RWPE1 (cell line): ENCODE measurements at regions not wholly inside any gene's neighbourhood (a gene's known extent, or its start where the extent isn't known, plus 50 kb on each side); places are given as distances from the start of the nearest gene placed in this dataset.
A peak's percentile ranks its signal among the peaks of the same experiment; 100 is the strongest.

Source experiments
- CTCF ChIA-PET: fragments of 350-600 bp; sonication (Branson Sonifier 250); formaldehyde crosslinking; extraction: SDS; loops from one replicate; lab custom pipeline; 2021; lab: Yijun Ruan, JAX
- POLR2A ChIA-PET: fragments of 400-600 bp; formaldehyde crosslinking; extraction: SDS; loops from one replicate; lab custom pipeline; 2020; ENCODE audit warnings: antibody characterized with exemption; ENCODE audit not compliant: low non-redundant PET; lab: Yijun Ruan, JAX
- DNase-seq: peaks from one replicate; pipeline ENCODE4 v3.0.0; 2012; ENCODE audit warnings: low spot score
- H3K27ac ChIP-seq: fragments of 450-650 bp; 2 replicates; pipeline ENCODE4 v1.5.1; 2017
- TF ChIP-seq, protein P1 (sequence below): fragments of 450-650 bp; conservative IDR thresholded peaks from 2 replicates; pipeline ENCODE4 v1.5.1; 2017; ENCODE audit warnings: low read depth, mild to moderate bottlenecking

DNA sequence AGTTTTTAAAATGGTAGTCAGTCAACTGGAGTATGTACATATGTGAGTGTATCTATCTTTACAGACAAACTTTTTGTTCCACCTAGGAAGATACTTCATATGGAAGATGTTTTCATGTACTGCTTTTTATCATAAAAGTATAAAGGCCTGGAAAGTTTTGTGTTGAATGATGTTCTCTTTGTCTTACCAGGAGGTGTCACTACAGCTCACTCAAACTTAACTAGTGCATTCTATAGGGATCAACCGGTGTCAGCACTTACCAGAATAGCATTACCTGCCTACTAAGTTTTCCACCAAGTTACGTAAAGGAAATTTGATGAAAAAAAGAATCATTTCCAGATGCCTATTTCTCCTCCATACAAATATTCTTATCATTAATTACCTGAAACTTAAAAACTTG is 522.6 kb upstream of the SEMA6D start:
- peak; percentile 17 for DNase-seq
- CTCF ChIA-PET: interaction anchor here (0.6 to 4.2 kb wide), 4 partner anchors 182 to 890 kb away, joined by 3 to 29 read pairs (median 8); no protein-coding TSS in a partner anchor
- TF ChIP-seq, protein P1, sequence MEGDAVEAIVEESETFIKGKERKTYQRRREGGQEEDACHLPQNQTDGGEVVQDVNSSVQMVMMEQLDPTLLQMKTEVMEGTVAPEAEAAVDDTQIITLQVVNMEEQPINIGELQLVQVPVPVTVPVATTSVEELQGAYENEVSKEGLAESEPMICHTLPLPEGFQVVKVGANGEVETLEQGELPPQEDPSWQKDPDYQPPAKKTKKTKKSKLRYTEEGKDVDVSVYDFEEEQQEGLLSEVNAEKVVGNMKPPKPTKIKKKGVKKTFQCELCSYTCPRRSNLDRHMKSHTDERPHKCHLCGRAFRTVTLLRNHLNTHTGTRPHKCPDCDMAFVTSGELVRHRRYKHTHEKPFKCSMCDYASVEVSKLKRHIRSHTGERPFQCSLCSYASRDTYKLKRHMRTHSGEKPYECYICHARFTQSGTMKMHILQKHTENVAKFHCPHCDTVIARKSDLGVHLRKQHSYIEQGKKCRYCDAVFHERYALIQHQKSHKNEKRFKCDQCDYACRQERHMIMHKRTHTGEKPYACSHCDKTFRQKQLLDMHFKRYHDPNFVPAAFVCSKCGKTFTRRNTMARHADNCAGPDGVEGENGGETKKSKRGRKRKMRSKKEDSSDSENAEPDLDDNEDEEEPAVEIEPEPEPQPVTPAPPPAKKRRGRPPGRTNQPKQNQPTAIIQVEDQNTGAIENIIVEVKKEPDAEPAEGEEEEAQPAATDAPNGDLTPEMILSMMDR: peak; percentile 29; the same call in 1 of the 2 replicates
- POLR2A ChIA-PET: no interaction called here
- H3K27ac ChIP-seq: no peak overlapping the region

DNA sequence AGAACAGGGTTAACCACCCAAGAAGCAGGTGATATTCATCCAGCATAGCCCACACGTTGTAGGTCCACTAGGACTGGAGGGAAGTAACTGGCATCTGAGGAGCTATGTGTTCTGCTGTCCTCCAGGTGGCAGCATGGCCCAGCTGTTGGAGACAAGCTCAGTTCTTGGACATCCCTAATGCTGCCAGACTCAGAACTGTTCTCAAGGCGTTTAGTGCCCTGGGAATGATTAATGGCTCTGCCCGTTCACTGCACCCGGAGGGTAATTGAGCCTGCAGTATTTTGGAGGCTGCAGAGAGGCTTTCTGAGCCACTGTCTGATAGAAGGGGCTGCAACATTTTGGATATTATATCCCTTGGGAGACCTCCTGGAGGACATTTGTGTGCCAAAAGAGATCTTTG is 521.3 kb upstream of the SEMA6D start:
- ChIA-PET CTCF (interaction anchor here (0.5 to 4.2 kb wide), 12 partner anchors 11 to 1320 kb away, joined by 3 to 29 read pairs (median 4); no protein-coding TSS in a partner anchor), POLR2A (no interaction called here)
- TF ChIP-seq, protein P1: peak; percentile 88
- peak; percentile 68 for DNase-seq
- no peak overlapping the region for H3K27ac ChIP-seq

DNA sequence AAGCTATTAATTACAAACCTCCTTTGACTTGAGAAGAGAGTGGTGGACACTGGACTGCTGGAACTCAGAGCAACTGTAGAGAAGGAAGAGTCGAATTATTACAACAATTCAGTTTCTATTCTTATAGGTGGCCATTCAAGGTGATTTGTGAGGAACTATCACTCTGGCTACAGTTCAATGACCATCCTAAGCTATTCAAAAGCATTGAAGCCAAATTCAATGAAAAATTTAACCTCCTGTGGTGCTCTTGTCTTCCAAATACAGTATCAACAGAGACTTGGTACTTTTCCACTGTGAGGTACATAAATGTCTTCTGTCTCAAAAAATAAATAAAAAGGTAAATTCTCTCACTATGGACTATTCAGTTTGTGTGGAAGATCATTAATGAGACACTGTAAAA is 513.3 kb upstream of the SEMA6D start:
- TF ChIP-seq, protein P1: no peak
- DNase-seq: no peak
- POLR2A ChIA-PET: no interaction called here
- H3K27ac ChIP-seq: no peak overlapping the region
- CTCF ChIA-PET: interaction anchor here (0.5 kb wide), 1 partner anchor 31 kb away, joined by 5 read pairs; no protein-coding TSS in a partner anchor

DNA sequence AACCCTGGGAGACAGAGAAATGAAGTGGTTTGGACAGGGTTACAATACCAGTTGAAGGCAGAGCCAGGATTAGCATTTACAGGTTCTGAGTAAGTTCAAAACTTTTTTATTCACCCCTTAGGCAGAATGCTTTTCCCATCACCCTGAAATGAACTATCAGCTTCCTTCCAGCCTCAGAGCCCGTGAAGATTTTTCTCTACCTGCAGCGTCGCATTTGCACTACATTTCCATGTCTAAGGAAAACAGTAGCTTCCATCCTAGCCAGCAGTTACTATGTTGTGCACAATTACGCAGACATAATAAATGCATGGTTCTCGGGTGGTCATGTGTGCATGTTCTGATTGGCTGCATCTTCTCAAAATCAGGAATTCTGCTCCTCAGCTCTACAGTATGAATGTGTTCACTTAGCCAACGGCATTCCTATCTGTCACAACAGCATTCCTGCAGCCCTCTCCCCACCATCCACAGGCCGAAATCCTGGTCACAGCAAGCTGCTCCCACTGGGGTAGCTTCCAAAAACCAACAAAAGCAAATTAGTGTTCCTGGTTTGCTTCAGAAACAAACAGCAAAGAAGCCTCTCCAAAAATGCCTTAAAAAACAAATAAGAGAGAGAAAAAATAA is 510.8 kb upstream of the SEMA6D start:
- ChIA-PET CTCF (no interaction called here), POLR2A (no interaction called here)

DNA sequence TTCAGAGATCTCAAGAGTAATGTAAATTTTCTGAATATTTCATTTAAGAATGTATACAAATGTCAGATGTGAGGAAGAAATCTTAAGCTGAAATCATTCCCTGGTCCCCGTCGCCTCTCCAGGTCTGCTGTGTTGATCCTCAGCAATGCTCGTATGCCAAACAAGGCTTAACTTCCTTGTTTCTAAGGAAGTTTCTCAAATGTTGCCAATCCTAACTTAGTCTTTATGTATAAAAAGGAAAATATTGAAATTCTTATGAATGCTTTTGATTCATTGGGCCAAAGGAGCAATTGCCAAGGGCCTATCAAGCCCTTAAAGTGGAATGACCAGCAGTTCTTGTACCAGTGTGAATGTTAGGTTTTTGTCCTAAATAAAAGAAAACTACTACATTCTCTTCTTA is 507.7 kb upstream of the SEMA6D start:
- DNase-seq: no peak
- H3K27ac ChIP-seq: no peak overlapping the region
- ChIA-PET POLR2A (no interaction called here), CTCF (interaction anchor here (0.8 kb wide), 1 partner anchor 23 kb away, joined by 3 read pairs; no protein-coding TSS in a partner anchor)
- TF ChIP-seq, protein P1: no peak

More for the DNA sequence above, 510.8 kb upstream of the SEMA6D start:
- TF ChIP-seq, protein P1: no peak
- H3K27ac ChIP-seq: no peak overlapping the region
- no peak for DNase-seq

DNA sequence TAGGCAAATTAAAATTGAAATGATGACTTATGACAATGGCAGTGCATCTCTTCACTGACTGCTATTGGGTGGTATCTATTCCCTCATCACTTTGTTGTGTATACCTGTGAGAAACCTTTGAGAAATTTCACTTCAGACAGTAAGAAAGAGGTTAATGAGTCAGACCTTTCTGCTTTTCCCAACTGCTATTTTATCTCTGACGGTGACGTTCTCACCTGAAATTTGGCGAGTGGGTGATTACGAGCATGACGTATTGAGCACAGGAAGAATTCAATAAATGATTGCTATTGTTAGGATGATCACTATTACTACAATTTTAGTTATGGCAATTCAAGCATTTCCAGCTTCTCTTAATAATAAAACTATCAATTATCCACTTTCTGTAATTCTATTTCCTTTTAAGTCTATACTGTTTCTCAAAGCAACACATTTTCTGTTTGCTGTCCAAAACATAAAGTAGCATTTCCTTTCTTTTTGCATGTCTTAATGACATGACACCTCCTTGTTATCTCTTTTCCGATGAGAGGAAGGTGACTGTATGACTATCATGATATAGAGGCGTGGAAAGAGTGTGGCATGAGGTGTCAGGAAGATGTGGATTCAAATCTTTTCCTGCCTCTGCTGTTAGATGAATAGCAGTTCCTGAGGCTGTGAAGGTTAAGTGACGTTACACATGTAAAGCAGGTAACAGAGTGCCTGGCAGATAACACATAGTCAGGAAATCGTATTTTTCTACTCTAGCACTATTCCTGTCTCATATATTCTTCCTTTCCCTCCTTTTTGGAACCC is 504.9 kb upstream of the SEMA6D start:
- TF ChIP-seq, protein P1: no peak
- no peak overlapping the region for H3K27ac ChIP-seq
- ChIA-PET CTCF (no interaction called here), POLR2A (no interaction called here)
- no peak for DNase-seq
